K562 (cell line): ENCODE measurements at regions not wholly inside any gene's neighbourhood (a gene's known extent, or its start where the extent isn't known, plus 50 kb on each side); places are given as distances from the start of the nearest gene placed in this dataset.

Experiments used
- ATF2 ChIP-seq: sonication (generic); formaldehyde crosslinking; IDR thresholded peaks from 2 replicates; pipeline ENCODE4 v1.8.1; 2022; ENCODE audit warnings: missing genetic modification reagents
- BHLHE40 ChIP-seq: IDR thresholded peaks from 2 replicates; pipeline ENCODE4 v1.6.1; 2011; ENCODE audit warnings: low read length, improper control_type of control experiment
- BRD4 ChIP-seq: fragments of 200-600 bp; sonication (generic); IDR thresholded peaks from 2 replicates; pipeline ENCODE4 v1.6.1; 2017; ENCODE audit warnings: inconsistent platforms
- ELF4 ChIP-seq: fragments of 450-650 bp; formaldehyde crosslinking; IDR thresholded peaks from 2 replicates; pipeline ENCODE4 v1.4.0; 2022; ENCODE audit warnings: missing genetic modification characterization
- ETS2 ChIP-seq: IDR thresholded peaks from 2 replicates; pipeline ENCODE4 v1.6.1; 2016; ENCODE audit warnings: borderline replicate concordance, missing genetic modification characterization, mild to moderate bottlenecking, moderate library complexity, missing compliant biosample characterization; ENCODE audit not compliant: poor library complexity, severe bottlenecking
- GTF2E2 ChIP-seq: fragments of 200-800 bp; sonication (Bioruptor generic); IDR thresholded peaks from 2 replicates; pipeline ENCODE4 v1.6.1; 2016; ENCODE audit warnings: missing genetic modification characterization, missing compliant biosample characterization
- HDAC1 ChIP-seq, 2 experiments: fragments of 450-650 bp; IDR thresholded peaks; 2 replicates each; pipeline ENCODE4 v1.6.1; 2016 to 2017; ENCODE audit warnings: inconsistent platforms in 1 of 2, mild to moderate bottlenecking in 1 of 2, moderate library complexity in 1 of 2
- JUN ChIP-seq, 2 experiments: sonication (generic) in 1 of 2; formaldehyde crosslinking in 1 of 2; IDR thresholded peaks; 2 replicates each; pipeline versions ENCODE4 v1.6.1 to v1.8.0; 2012 to 2022; ENCODE audit warnings: borderline replicate concordance in 2 of 2, mild to moderate bottlenecking in 2 of 2, improper control_type of control experiment in 1 of 2, low read depth in 1 of 2, low read length in 1 of 2, missing genetic modification reagents in 1 of 2
- KAT2B ChIP-seq: IDR thresholded peaks from one replicate; pipeline ENCODE4 v1.6.1; 2012; ENCODE audit warnings: low read depth, mild to moderate bottlenecking, control low read depth, inconsistent platforms, low read length, moderate library complexity
- NCOR1 ChIP-seq: fragments of 450-650 bp; IDR thresholded peaks from 2 replicates; pipeline ENCODE4 v1.6.1; 2016; ENCODE audit warnings: mild to moderate bottlenecking, moderate library complexity
- TBL1XR1 ChIP-seq, 2 experiments: IDR thresholded peaks; 2 replicates each; pipeline ENCODE4 v1.6.1; 2012; ENCODE audit warnings: improper control_type of control experiment in 2 of 2, low read length in 2 of 2, mild to moderate bottlenecking in 1 of 2
- YY1 ChIP-seq, 3 experiments: IDR thresholded peaks; 2 replicates each; pipeline ENCODE4 v1.6.1; 2011; ENCODE audit warnings: low read length in 2 of 3, mild to moderate bottlenecking in 2 of 3, moderate library complexity in 2 of 3, borderline replicate concordance in 1 of 3, control low read depth in 1 of 3, low read depth in 1 of 3; ENCODE audit not compliant: insufficient read depth in 3 of 3, insufficient replicate concordance in 2 of 3, control insufficient read depth in 1 of 3, insufficient read length in 1 of 3; ENCODE audit errors: extremely low read depth in 1 of 3
- TF ChIP-seq, protein P1 (sequence below): IDR thresholded peaks from 2 replicates; pipeline ENCODE4 v1.6.1; 2012; ENCODE audit warnings: low read depth, low read length, improper control_type of control experiment, borderline replicate concordance
- TF ChIP-seq, protein P2 (sequence below), 3 experiments: IDR thresholded peaks in 2 of 3; conservative IDR thresholded peaks in 1 of 3; 2 replicates each; pipeline ENCODE4 v1.5.1; 2011 to 2012; ENCODE audit warnings: low read length in 3 of 3, mild to moderate bottlenecking in 3 of 3, control low read depth in 2 of 3, improper control_type of control experiment in 1 of 3, inconsistent platforms in 1 of 3, low read depth in 1 of 3, mixed read lengths in 1 of 3, moderate library complexity in 1 of 3; ENCODE audit not compliant: insufficient read depth in 2 of 3

DNA sequence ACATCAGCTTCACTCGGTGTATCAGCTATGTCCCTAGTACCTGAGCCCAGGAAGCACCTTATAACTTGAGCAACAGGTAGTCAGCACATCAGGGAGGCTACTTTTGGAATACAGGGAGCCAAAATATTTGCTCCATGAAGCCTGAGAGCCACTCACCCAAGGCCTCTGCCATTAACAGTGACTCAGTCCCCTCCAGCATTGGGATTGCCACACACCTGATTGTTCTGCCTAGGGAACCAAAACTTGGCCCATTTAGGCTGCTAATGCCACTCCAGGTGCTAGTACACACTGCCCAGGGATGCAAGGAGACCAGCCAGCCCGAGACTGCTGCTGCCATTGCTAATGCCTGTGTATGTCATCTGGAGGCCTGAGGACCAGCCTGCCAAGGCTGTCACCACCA, 773.6 kb upstream of the TENM4 start:
- TF ChIP-seq BRD4 (no peak), KAT2B (no peak), BHLHE40 (no peak), ETS2 (no peak), ATF2 (CRISPR knock-in tag) (no peak), HDAC1 (IDR thresholded peaks at IDR 0.05) (no peak), TBL1XR1 (IDR thresholded peaks at IDR 0.05; ENCODE audit: low read length in 2 of 2) (no peak), NCOR1 (no peak), JUN (IDR thresholded peaks at IDR 0.05; ENCODE audit: borderline replicate concordance, low read depth, low read length) (no peak), JUN (CRISPR knock-in tag; IDR thresholded peaks at IDR 0.05; ENCODE audit: borderline replicate concordance) (no peak), ELF4 (CRISPR knock-in tag) (no peak), YY1 (IDR thresholded peaks at IDR 0.05; ENCODE audit: borderline replicate concordance in 1 of 3, control insufficient read depth in 1 of 3, extremely low read depth in 1 of 3, insufficient read depth in 3 of 3, insufficient read length in 1 of 3, insufficient replicate concordance in 2 of 3, low read depth in 1 of 3, low read length in 2 of 3) (no peak), GTF2E2 (tag) (no peak)
- TF ChIP-seq, protein P1, sequence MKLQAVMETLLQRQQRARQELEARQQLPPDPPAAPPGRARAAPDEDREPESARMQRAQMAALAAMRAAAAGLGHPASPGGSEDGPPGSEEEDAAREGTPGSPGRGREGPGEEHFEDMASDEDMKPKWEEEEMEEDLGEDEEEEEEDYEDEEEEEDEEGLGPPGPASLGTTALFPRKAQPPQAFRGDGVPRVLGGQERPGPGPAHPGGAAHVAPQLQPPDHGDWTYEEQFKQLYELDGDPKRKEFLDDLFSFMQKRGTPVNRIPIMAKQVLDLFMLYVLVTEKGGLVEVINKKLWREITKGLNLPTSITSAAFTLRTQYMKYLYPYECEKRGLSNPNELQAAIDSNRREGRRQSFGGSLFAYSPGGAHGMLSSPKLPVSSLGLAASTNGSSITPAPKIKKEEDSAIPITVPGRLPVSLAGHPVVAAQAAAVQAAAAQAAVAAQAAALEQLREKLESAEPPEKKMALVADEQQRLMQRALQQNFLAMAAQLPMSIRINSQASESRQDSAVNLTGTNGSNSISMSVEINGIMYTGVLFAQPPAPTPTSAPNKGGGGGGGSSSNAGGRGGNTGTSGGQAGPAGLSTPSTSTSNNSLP = no peak
- TF ChIP-seq, protein P2, sequence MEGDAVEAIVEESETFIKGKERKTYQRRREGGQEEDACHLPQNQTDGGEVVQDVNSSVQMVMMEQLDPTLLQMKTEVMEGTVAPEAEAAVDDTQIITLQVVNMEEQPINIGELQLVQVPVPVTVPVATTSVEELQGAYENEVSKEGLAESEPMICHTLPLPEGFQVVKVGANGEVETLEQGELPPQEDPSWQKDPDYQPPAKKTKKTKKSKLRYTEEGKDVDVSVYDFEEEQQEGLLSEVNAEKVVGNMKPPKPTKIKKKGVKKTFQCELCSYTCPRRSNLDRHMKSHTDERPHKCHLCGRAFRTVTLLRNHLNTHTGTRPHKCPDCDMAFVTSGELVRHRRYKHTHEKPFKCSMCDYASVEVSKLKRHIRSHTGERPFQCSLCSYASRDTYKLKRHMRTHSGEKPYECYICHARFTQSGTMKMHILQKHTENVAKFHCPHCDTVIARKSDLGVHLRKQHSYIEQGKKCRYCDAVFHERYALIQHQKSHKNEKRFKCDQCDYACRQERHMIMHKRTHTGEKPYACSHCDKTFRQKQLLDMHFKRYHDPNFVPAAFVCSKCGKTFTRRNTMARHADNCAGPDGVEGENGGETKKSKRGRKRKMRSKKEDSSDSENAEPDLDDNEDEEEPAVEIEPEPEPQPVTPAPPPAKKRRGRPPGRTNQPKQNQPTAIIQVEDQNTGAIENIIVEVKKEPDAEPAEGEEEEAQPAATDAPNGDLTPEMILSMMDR (IDR thresholded peaks at IDR 0.05 in 2 of 3, conservative IDR thresholded peaks at IDR 0.05 in 1 of 3; ENCODE audit: insufficient read depth in 2 of 3, low read depth in 1 of 3, low read length in 3 of 3) = no peak
